HG02678 (cell line): ENCODE measurements at regions not wholly inside any gene's neighbourhood (a gene's known extent, or its start where the extent isn't known, plus 50 kb on each side); places are given as distances from the start of the nearest gene placed in this dataset.
A peak's percentile ranks its signal among the peaks of the same experiment; 100 is the strongest.

Source experiments
- ATAC-seq: cut with Tn5 transposase; IDR thresholded peaks from one replicate; pipeline ENCODE4 v1.9.1; 2021; ENCODE audit warnings: mild to moderate bottlenecking, moderate library complexity; ENCODE audit not compliant: unreplicated experiment

GRCh38 chr2:8391584-8391983 is 290.3 kb upstream of the ID2 start:
- ATAC-seq: no peak

- no peak for ATAC-seq
These were observed 289.6 kb upstream of the ID2 start for GRCh38 chr2:8392098-8392866.

- ATAC-seq: no peak
These were observed 288.4 kb upstream of the ID2 start for GRCh38 chr2:8393506-8393905.

- ATAC-seq: no peak
These were observed 287.7 kb upstream of the ID2 start for GRCh38 chr2:8394131-8394530.

GRCh38 chr2:8394569-8395359 is 287.1 kb upstream of the ID2 start:
- ATAC-seq: no peak

GRCh38 chr2:8395718-8396117 is 286.1 kb upstream of the ID2 start:
- no peak for ATAC-seq

GRCh38 chr2:8398040-8398668 is 283.7 kb upstream of the ID2 start:
- no peak for ATAC-seq

GRCh38 chr2:8399731-8400130 is 282.1 kb upstream of the ID2 start:
- no peak for ATAC-seq

- ATAC-seq: no peak
These were observed 281.7 kb upstream of the ID2 start for GRCh38 chr2:8400196-8400595.

GRCh38 chr2:8402222-8402621 is 279.6 kb upstream of the ID2 start:
- ATAC-seq: no peak

- ATAC-seq: no peak
These were observed 278.0 kb upstream of the ID2 start for GRCh38 chr2:8403876-8404275.

- no peak for ATAC-seq
These were observed 276.5 kb upstream of the ID2 start for GRCh38 chr2:8405334-8405733.

- ATAC-seq: no peak
These were observed 275.6 kb upstream of the ID2 start for GRCh38 chr2:8406271-8406670.

- ATAC-seq: no peak
These were observed 274.5 kb upstream of the ID2 start for GRCh38 chr2:8407332-8407731.

GRCh38 chr2:8408560-8409460 is 273.0 kb upstream of the ID2 start:
- peak; percentile 84 for ATAC-seq

- ATAC-seq: no peak
These were observed 272.2 kb upstream of the ID2 start for GRCh38 chr2:8409461-8410260.

GRCh38 chr2:8412082-8412481 is 269.8 kb upstream of the ID2 start:
- no peak for ATAC-seq

- no peak for ATAC-seq
These were observed 269.3 kb upstream of the ID2 start for GRCh38 chr2:8412586-8412985.

GRCh38 chr2:8413589-8414135 is 268.2 kb upstream of the ID2 start:
- ATAC-seq: no peak
